HT-29 (cell line): ENCODE measurements at regions not wholly inside any gene's neighbourhood (a gene's known extent, or its start where the extent isn't known, plus 50 kb on each side); places are given as distances from the start of the nearest gene placed in this dataset.
A peak's percentile ranks its signal among the peaks of the same experiment; 100 is the strongest.

ENCODE experiments used
- DNase-seq: peaks from one replicate; pipeline ENCODE4 v3.0.0-alpha.2; 2015; ENCODE audit warnings: low spot score

DNA sequence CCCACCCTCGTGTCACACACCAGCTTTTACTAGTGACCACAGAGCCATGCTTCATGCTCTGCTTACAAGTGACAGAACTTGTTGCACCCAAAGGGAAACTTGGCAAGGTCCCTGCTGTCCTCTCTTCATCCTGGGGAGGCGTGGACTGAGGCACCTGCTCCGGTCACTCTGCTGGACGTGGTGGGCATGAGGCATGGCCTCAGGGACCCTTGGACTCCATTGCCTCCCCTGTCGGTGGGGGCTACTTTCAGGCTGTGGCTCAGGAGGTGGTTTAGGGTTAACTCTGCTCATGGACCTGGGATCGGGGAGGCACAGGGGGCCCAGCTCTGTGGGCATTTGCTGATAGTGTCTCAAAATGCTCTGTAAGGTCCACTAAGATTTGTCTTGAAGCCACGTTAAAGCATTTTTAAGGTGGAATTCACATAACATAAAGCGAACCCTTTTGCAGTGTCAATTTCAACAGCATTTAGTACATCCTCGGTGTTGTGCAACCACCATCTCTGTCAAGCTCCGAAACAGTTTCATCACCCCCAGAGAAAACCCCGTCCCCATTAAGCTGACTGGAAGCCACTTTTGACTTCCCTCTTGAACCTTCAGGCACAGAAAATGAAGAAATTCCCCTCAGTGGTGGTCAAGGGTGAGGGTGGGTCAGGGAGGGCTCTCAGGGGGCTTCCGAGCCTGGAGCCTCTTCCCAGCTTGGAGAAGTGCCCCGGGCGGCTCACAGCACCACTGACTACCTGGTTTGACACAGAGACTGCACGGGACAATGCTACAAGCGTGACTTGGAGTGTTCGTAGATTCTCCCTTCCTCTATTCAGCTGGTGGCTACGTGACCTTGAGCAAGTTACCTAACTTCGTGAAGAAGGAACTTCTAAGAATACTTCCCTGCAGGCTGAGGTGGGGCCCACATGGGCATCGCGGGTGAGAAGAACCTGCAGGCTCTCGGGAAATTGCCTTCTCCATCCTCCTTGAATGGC lies 100.0 kb upstream of the HDAC4 start:
- no peak for DNase-seq

GRCh38 chr2:239499726-239500573 lies 99.1 kb upstream of the HDAC4 start:
- DNase-seq, result no peak

DNA sequence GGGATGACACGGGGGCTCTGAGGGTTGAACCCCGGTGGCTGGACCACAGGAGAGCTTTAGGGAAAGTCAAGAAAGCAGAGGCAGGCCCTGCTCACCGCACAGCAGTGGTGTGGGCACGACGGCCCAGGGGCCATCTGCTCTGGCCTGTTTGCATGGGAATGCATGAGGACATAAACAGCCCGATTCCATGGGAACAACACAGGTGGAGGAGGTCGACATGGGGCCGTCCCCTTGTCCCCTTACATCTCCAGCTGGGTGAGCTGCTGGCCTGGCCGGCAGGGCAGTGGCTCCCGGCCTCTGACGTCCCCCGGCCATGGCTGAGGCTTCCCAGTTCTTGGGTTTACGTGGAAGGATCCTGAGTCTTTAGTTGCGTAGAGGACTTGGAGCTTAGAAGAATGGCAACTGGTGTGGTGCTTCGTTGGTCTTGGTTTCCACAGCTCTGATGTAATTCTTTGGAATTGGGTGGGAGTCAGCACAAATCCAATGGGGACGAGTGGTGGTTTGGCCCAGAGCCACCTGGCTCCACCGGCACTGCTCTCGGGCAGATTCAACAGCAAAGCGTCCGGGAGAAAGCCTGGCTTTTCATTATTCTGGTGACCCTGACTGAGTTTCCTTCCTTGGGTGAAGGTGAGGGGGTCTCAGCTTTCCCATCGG lies 98.3 kb upstream of the HDAC4 start:
- no peak for DNase-seq

DNA sequence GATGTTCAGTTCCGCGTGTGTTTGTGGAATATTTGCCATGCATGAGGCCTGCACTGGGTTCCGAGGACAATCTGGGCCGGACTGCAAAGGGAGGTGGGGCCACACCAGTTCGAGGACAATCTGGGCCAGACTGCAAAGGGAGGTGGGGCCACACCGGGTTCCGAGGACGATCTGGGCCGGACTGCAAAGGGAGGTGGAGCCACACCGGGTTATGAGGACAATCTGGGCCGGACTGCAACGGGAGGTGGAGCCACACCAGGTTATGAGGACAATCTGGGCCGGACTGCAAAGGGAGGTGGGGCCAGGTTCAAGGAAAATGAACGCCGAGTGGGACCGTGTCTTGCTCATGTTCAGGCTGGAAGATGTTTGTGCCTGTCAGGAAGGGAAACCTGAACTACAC lies 97.8 kb upstream of the HDAC4 start:
- DNase-seq, result no peak

- DNase-seq, result peak; percentile 5
These were observed 95.9 kb upstream of the HDAC4 start for GRCh38 chr2:239496700-239497099.

DNA sequence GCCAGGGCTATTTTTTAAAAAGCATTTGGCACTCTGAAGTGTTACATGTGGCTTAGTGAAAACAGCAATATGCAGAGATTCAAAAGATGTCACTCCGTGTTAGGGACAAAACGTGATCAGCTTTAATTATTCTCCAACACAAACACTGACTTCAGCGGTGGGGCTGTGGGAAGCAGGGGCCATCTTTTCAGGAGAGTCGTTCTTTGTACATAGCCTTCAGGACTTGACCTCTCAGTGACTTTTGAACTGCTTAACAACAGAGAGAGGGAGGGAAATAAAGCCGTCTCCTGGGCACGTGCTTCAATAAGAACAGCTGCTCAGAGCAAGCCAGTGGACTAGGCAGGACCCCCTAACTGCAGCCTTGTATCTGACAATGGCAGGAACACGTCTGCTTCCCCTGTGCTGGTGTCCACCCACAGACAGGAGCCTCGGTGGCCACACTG lies 95.0 kb upstream of the HDAC4 start:
- DNase-seq, result no peak

DNA sequence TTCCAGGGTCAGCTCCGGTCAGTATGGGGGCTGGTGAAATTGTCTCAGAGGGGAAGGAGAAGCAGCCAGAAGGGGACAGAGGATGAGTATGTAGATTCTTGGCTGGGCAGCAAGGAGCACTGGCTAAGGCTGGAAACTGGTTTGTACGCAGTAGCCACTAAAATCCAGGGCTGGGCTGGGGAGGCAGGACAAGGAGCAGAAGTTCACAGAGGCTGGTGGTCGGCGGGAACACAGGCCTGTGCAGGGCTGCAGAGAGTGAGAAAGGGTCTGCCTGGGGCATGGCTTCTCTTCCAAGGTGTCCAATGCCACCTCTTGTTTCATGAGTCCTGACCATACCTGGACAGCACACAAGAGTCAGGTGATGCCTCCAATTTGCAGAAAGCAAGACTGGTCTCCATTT lies 94.4 kb upstream of the HDAC4 start:
- no peak for DNase-seq

DNA sequence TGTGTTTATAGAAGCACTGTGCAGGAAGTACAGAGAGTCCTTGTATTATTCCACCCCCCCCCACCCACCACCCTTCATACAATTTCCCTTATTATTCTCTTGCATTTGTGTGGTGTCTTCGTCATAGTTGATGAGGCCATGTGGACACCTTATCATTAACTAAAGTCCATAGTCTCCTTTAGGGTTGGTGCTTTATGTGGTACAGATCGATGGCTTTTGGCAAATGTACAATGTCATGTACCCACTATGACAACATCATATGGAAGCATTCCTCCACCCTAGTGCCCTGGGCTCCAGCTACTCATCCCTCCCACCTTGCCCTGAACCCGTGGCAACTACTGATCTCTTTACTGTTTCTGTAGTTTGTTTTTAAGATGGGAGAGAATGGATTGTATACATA lies 93.8 kb upstream of the HDAC4 start:
- DNase-seq, result no peak

DNA sequence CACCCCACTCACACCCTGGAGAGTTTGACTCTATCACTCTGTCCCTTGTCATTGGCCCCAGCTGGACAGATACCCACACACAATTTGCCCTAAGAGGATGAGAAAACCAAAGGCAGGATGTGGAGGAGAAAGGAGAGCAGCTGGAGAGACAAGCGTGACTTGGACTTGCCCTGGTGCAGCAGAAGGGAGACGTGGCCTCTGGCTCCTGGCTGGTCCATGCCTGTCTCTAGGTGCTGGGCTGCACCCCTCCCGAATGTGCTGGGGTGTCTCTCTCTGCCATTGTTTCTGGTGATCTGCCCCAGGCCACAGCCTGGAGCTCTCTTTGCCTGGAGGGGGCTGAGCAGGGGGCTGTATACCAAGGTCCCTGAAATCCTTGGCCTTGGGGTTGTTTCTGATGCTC lies 88.7 kb upstream of the HDAC4 start:
- DNase-seq, result no peak

DNA sequence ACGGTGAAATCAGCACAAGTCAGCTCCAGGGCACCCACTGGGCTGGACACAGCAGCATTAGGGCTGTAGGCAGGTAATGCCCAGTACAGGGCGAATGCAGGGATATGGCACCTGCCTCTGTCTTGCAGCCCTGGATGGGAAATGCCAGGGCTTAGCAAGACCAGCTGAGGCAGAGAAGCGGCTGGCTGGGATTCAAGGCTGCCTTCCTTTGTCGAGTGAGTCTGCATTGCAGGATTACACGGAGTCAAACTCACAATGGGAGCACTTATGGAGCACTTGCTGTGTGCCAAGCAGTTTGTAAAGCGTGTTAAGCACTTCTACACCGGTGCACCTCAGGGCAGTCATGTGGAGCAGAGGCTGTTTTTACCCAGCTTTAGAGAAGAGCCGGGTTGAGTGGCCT lies 87.3 kb upstream of the HDAC4 start:
- DNase-seq, result no peak

- DNase-seq, result no peak
These were observed 86.5 kb upstream of the HDAC4 start for GRCh38 chr2:239487272-239487671.

GRCh38 chr2:239485622-239486021 lies 84.8 kb upstream of the HDAC4 start:
- no peak for DNase-seq

GRCh38 chr2:239484571-239485355 lies 83.9 kb upstream of the HDAC4 start:
- DNase-seq, result no peak

- peak; percentile 65 for DNase-seq
These were observed 82.2 kb upstream of the HDAC4 start for GRCh38 chr2:239482778-239483712.

GRCh38 chr2:239479471-239479870 lies 78.7 kb upstream of the HDAC4 start:
- DNase-seq, result no peak

GRCh38 chr2:239477591-239477990 lies 76.8 kb upstream of the HDAC4 start:
- no peak for DNase-seq

DNA sequence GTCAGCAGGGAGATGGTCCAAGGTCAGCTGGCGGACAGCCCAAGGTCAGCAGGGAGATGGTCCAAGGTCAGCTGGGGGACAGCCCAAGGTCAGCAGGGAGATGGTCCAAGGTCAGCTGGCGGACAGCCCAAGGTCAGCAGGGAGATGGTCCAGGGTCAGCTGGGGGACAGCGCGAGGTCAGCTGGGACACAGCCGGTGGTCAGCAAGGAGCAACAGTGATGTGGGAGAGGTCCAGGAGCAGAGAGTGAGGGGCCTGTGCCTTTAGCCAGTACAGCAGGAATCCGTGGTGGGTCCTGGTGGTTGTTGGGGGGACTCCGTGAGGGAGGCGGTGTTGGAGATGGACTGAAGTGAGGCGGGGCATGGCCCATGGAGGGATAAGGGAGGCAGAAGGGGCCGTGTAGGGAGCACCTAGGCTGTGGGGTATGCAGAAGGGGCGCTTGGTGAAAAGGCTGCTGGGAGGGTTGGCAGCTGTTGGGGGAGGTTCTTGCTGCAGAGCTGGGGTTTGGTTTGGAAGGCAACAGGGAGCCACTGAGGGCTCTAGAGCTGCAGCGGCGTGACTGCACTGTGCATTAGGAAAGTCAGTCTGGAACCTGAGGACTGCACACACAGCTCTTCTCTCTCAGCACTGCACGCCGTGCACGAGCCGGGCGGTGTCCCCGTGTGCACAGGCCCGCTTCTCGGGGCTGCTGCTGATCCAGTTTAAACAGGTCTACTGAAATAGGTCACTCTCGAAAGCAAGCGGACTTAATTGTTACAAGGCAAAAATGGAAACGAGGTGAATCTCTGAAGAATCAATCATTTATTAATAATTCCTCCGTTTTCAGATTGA lies 76.2 kb upstream of the HDAC4 start:
- DNase-seq, result no peak

DNA sequence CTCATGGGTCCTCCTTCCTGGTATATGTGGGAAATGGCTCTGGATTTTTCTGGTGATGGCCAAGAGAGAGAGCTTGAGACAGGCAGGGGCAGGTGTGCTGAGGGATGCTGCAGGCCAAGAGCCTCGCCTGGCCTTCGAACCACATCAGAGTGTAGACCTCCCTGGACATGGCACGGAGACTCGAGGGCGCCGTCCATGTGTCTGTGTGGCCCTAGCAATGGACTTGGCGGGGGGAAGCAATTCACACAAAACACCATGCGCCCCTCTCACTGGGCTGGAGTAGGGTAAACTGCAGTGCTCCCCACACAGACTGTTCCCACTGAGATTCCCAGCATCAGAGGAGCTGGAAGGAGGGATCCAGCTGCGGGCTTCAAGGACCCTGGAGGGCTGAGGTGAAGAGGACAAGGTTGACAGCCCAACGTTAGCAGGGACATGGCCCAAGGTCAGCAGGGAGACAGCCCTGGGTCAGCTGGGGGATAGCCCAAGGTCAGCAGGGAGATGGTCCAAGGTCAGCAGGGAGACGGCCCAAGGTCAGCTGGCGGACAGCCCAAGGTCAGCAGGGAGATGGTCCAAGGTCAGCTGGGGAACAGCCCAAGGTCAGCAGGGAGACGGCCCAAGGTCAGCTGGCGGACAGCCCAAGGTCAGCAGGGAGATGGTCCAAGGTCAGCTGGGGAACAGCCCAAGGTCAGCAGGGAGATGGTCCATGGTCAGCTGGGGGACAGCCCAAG lies 75.4 kb upstream of the HDAC4 start:
- no peak for DNase-seq
